NCI-H1092 treated with DMSO at 0.1 percent for 48 hours (cell line): ENCODE measurements at regions not wholly inside any gene's neighbourhood (a gene's known extent, or its start where the extent isn't known, plus 50 kb on each side); places are given as distances from the start of the nearest gene placed in this dataset.

Experiments used
- DNase-seq: peaks from one replicate; lab custom pipeline; 2025; lab: John Stamatoyannopoulos, UW

GRCh38 chr1:193355178-193355577, 168.8 kb upstream of the B3GALT2 start:
- no peak for DNase-seq

GRCh38 chr1:193348769-193349535, 162.5 kb upstream of the B3GALT2 start:
- no peak for DNase-seq

GRCh38 chr1:193348091-193348768, 161.8 kb upstream of the B3GALT2 start:
- DNase-seq = no peak

- no peak for DNase-seq
Observed at GRCh38 chr1:193346085-193346484, 159.7 kb upstream of the B3GALT2 start.

GRCh38 chr1:193342811-193343210, 156.4 kb upstream of the B3GALT2 start:
- no peak for DNase-seq

GRCh38 chr1:193340331-193340730, 153.9 kb upstream of the B3GALT2 start:
- no peak for DNase-seq

GRCh38 chr1:193339401-193339800, 153.0 kb upstream of the B3GALT2 start:
- no peak for DNase-seq

- DNase-seq = peak; percentile 11
Observed at GRCh38 chr1:193338194-193338593, 151.8 kb upstream of the B3GALT2 start.

- no peak for DNase-seq
Observed at GRCh38 chr1:193335806-193336428, 149.5 kb upstream of the B3GALT2 start.

GRCh38 chr1:193333166-193333565, 146.8 kb upstream of the B3GALT2 start:
- DNase-seq = no peak

GRCh38 chr1:193326296-193326695, 139.9 kb upstream of the B3GALT2 start:
- DNase-seq = no peak

- DNase-seq = no peak
Observed at GRCh38 chr1:193325771-193326170, 139.4 kb upstream of the B3GALT2 start.

- DNase-seq = no peak
Observed at GRCh38 chr1:193325042-193325441, 138.6 kb upstream of the B3GALT2 start.

GRCh38 chr1:193322211-193322610, 135.8 kb upstream of the B3GALT2 start:
- DNase-seq = no peak

GRCh38 chr1:193321242-193321840, 134.9 kb upstream of the B3GALT2 start:
- no peak for DNase-seq

- DNase-seq = no peak
Observed at GRCh38 chr1:193320270-193320669, 133.9 kb upstream of the B3GALT2 start.

- no peak for DNase-seq
Observed at GRCh38 chr1:193318347-193318746, 131.9 kb upstream of the B3GALT2 start.

- no peak for DNase-seq
Observed at GRCh38 chr1:193313354-193314140, 127.1 kb upstream of the B3GALT2 start.

GRCh38 chr1:193312432-193312831, 126.0 kb upstream of the B3GALT2 start:
- DNase-seq = no peak

GRCh38 chr1:193311226-193311948, 125.0 kb upstream of the B3GALT2 start:
- peak; percentile 67 for DNase-seq

GRCh38 chr1:193310564-193310963, 124.2 kb upstream of the B3GALT2 start:
- peak; percentile 100 for DNase-seq
